ENCODE measurements at regions not wholly inside any gene's neighbourhood (a gene's known extent, or its start where the extent isn't known, plus 50 kb on each side); places are given as distances from the start of the nearest gene placed in this dataset.

- Histone ChIP-seq H3K27me3 (replicated peaks) (no peaks in the 10 kb centered on the region), H3K36me3 (replicated peaks) (no peaks in the 10 kb centered on the region), H3K27ac (no peak overlapping the region), H3K4me3 (ENCODE audit: low read depth, low read length) (no peak overlapping the region)
- no peak for TF ChIP-seq CTCF (IDR thresholded peaks at IDR 0.05; ENCODE audit: low read depth, low read length, missing control alignments)
- in situ Hi-C loops (cut with HindIII; ENCODE audit: low pct_ligation_motif_present, low sequenced_read_pairs) = no loop called here
- no peak for DNase-seq
Observed at GRCh38 chr12:131357920-131358319, 353.0 kb upstream of the SFSWAP start.

GRCh38 chr12:131362291-131363211 lies 348.3 kb upstream of the SFSWAP start:
- H3K27me3 ChIP-seq (replicated peaks) = no peaks in the 10 kb centered on the region
- in situ Hi-C loops (cut with HindIII; ENCODE audit: low pct_ligation_motif_present, low sequenced_read_pairs) = no loop called here
- no peak for TF ChIP-seq CTCF (IDR thresholded peaks at IDR 0.05; ENCODE audit: low read depth, low read length, missing control alignments)

GRCh38 chr12:131363393-131363792 lies 347.5 kb upstream of the SFSWAP start:
- in situ Hi-C loops (cut with HindIII; ENCODE audit: low pct_ligation_motif_present, low sequenced_read_pairs) = no loop called here
- Histone ChIP-seq H3K27ac (no peak overlapping the region), H3K27me3 (replicated peaks) (no peaks in the 10 kb centered on the region), H3K36me3 (replicated peaks) (no peaks in the 10 kb centered on the region), H3K4me3 (ENCODE audit: low read depth, low read length) (no peak overlapping the region)
- DNase-seq = no peak
- TF ChIP-seq CTCF (IDR thresholded peaks at IDR 0.05; ENCODE audit: low read depth, low read length, missing control alignments) = no peak

More at GRCh38 chr12:131362291-131363211, 348.3 kb upstream of the SFSWAP start:
- Histone ChIP-seq H3K36me3 (replicated peaks) (no peaks in the 10 kb centered on the region), H3K4me3 (ENCODE audit: low read depth, low read length) (no peak overlapping the region), H3K27ac (no peak overlapping the region)
- DNase-seq = no peak

GRCh38 chr12:131363841-131364495 lies 346.9 kb upstream of the SFSWAP start:
- Histone ChIP-seq H3K27me3 (replicated peaks) (no peaks in the 10 kb centered on the region), H3K27ac (no peak overlapping the region), H3K36me3 (replicated peaks) (no peaks in the 10 kb centered on the region), H3K4me3 (ENCODE audit: low read depth, low read length) (no peak overlapping the region)
- no peak for DNase-seq
- TF ChIP-seq CTCF (IDR thresholded peaks at IDR 0.05; ENCODE audit: low read depth, low read length, missing control alignments) = no peak
- in situ Hi-C loops (cut with HindIII; ENCODE audit: low pct_ligation_motif_present, low sequenced_read_pairs) = no loop called here

DNA sequence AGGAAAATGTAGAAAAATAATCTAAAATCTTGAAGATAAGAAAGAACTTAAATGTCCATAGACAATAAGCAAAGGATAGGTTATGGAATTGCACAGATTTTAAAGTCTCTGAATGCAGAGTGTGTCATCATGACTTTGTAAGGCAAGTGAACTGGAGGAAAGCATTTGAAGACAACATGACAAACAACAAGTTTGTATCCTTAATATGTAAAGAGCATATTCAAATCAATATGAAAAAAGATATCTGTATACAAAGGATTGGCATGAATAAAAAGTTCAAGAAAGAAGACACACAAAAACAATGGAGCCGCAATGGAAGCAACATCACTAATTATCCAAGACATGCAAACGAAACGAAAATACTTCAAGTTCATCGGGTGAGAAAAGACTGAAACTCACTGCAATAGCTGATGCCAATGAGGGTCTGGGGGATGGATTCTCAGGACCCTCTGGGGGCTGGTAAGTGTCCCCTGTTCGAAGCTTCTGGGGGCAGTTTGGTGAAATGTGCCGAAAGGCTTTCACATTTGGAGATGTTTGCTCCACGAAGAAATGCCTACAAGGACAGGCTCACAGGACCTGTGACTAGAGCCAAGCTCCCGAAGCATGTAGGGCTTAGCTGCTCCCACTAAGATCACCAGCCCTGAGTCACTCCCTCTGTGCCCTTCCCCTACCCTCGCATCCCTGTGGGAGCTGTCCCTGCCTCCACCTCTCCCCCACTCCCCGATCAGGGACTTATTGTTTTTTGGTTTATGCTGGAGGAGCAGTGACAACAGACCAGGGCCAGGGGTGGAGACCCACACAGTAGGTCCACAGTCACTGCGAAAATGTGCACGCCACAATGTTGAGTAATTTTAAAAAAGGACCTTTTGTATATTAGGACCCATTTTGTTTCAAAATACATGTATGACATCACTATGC lies 345.7 kb upstream of the SFSWAP start:
- H3K4me3 ChIP-seq (ENCODE audit: low read depth, low read length) = no peak overlapping the region
- TF ChIP-seq CTCF (IDR thresholded peaks at IDR 0.05; ENCODE audit: low read depth, low read length, missing control alignments) = no peak
- H3K27ac ChIP-seq = no peak overlapping the region
- no peaks in the 10 kb centered on the region for H3K36me3 ChIP-seq (replicated peaks)
- DNase-seq = no peak
- in situ Hi-C loops (cut with HindIII; ENCODE audit: low pct_ligation_motif_present, low sequenced_read_pairs) = no loop called here
- H3K27me3 ChIP-seq (replicated peaks) = no peaks in the 10 kb centered on the region

Measured in brain microvascular endothelial cell (primary cell).